Nephron progenitor cell (in vitro differentiated cells): ENCODE measurements at regions not wholly inside any gene's neighbourhood (a gene's known extent, or its start where the extent isn't known, plus 50 kb on each side); places are given as distances from the start of the nearest gene placed in this dataset.
A peak's percentile ranks its signal among the peaks of the same experiment; 100 is the strongest.

Source experiments
- DNase-seq: peaks from one replicate; pipeline ENCODE4 v3.0.0; 2021
- H3K27ac Mint-ChIP-seq: 2 replicates; pipeline ENCODE4 v1.8.0; 2021; ENCODE audit warnings: mild to moderate bottlenecking, moderate library complexity, mixed read lengths
- H3K27me3 Mint-ChIP-seq: 2 replicates; pipeline ENCODE4 v1.8.0; 2021; ENCODE audit warnings: mild to moderate bottlenecking, low read depth, mixed read lengths; ENCODE audit not compliant: poor library complexity
- H3K36me3 Mint-ChIP-seq: 2 replicates; pipeline ENCODE4 v1.8.0; 2021; ENCODE audit warnings: low read depth, mixed read lengths
- H3K4me1 Mint-ChIP-seq: 2 replicates; pipeline ENCODE4 v1.8.0; 2021; ENCODE audit warnings: mixed read lengths
- H3K4me3 Mint-ChIP-seq: 2 replicates; pipeline ENCODE4 v1.8.0; 2021; ENCODE audit warnings: mild to moderate bottlenecking, moderate library complexity, mixed read lengths
- H3K9me3 Mint-ChIP-seq: 2 replicates; pipeline ENCODE4 v1.8.0; 2021; ENCODE audit warnings: mild to moderate bottlenecking, moderate library complexity, mixed read lengths
- TF ChIP-seq, protein P1 (sequence below): fragments of 200-600 bp; sonication (generic); IDR thresholded peaks from 2 replicates; pipeline ENCODE4 v1.5.0; 2021; ENCODE audit warnings: antibody characterized with exemption

DNA sequence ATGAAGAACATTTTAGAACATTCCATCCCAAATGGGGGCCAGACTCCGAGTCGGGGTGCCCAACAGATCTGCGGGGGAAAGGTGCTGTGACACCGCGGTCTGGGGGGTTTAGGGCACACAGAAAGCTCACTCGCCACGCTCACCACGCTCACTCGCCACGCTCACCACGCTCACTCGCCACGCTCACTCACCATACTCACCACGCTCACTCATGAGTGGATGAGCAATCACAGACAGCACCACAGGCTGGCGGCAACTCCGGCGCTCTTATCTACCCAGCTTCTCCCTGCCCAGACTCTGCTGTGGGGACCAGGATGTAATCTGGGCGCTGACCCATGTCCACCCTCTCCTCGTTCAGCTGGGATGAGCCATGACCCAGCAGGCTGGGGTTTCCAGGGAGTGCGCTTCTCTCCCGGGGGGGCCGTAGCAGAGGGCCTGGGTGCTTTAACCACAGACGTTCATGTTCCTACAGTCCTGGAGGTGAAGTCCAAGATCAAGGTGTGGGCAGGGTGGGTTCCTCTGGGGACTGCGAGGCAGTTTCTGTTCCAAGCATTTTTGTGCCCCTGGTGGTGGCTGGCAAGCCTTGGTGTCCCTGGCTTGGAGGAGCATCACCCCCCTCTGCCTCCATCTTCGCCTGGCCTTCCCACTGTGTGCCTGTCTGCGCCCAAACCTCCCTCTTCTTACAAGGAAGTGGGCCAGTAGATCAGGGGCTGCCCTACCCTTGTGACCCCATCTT, 141.2 kb downstream of the CTTN start:
- no peak overlapping the region for H3K4me3 Mint-ChIP-seq
- H3K4me1 Mint-ChIP-seq: peaks cover 25% of the 10 kb centered on the region
- TF ChIP-seq, protein P1, sequence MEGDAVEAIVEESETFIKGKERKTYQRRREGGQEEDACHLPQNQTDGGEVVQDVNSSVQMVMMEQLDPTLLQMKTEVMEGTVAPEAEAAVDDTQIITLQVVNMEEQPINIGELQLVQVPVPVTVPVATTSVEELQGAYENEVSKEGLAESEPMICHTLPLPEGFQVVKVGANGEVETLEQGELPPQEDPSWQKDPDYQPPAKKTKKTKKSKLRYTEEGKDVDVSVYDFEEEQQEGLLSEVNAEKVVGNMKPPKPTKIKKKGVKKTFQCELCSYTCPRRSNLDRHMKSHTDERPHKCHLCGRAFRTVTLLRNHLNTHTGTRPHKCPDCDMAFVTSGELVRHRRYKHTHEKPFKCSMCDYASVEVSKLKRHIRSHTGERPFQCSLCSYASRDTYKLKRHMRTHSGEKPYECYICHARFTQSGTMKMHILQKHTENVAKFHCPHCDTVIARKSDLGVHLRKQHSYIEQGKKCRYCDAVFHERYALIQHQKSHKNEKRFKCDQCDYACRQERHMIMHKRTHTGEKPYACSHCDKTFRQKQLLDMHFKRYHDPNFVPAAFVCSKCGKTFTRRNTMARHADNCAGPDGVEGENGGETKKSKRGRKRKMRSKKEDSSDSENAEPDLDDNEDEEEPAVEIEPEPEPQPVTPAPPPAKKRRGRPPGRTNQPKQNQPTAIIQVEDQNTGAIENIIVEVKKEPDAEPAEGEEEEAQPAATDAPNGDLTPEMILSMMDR: no peak
- no peak for DNase-seq
- H3K9me3 Mint-ChIP-seq: peaks cover 4% of the 10 kb centered on the region
- H3K27me3 Mint-ChIP-seq: peaks cover 11% of the 10 kb centered on the region
- H3K36me3 Mint-ChIP-seq: no peaks in the 10 kb centered on the region
- peak overlapping the region; percentile 80 for H3K27ac Mint-ChIP-seq

DNA sequence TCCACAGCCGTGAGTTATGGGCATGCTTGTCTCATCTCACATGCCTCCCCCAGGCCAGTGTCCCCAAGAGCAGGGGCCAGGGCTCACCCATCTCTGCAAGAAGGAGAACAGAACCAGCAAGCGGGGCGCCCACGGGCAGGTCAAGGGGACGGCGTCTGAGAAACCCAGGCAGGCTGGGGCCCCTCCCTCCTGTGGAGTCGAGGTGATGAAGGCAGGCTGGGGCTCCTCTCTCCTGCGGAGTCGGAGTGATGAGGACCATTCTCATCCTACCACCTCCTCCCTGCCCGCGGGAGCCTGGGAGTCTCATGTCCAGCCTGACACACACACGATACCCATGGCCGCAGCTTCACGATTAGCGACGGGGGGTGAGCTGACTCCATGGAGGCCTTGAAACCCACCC, 141.9 kb downstream of the CTTN start:
- H3K4me1 Mint-ChIP-seq: peaks cover 25% of the 10 kb centered on the region
- TF ChIP-seq, protein P1: no peak
- H3K9me3 Mint-ChIP-seq: peaks cover 2% of the 10 kb centered on the region
- H3K4me3 Mint-ChIP-seq: no peak overlapping the region
- H3K27ac Mint-ChIP-seq: no peak overlapping the region
- no peak for DNase-seq
- peaks cover 11% of the 10 kb centered on the region for H3K27me3 Mint-ChIP-seq
- H3K36me3 Mint-ChIP-seq: no peaks in the 10 kb centered on the region

DNA sequence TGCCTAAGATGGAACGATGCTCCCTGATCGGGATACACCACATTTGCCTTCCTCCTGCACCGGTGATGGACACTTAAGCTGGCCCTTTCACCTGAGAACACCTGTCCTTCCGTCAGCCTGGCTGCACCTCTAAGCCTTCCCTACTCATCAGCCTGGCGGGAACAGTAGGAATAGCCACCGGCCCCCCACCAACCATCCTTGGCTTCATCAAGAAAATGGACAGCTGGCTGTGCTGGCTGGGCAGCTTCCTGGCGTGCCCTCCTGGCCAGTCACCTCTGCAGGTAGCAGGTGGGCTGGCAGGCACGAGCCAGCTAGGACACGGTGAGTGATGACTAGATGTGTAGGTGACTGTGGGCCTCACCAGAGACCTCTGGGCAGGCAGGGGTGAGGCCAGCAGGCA, 142.8 kb downstream of the CTTN start:
- TF ChIP-seq, protein P1: no peak
- H3K4me3 Mint-ChIP-seq: peak overlapping the region; percentile 21
- H3K27ac Mint-ChIP-seq: no peak overlapping the region
- no peaks in the 10 kb centered on the region for H3K9me3 Mint-ChIP-seq
- H3K4me1 Mint-ChIP-seq: peaks cover 29% of the 10 kb centered on the region
- peaks cover 11% of the 10 kb centered on the region for H3K27me3 Mint-ChIP-seq
- H3K36me3 Mint-ChIP-seq: no peaks in the 10 kb centered on the region
- DNase-seq: no peak

- H3K27ac Mint-ChIP-seq: no peak overlapping the region
- no peaks in the 10 kb centered on the region for H3K36me3 Mint-ChIP-seq
- DNase-seq: no peak
- peaks cover 29% of the 10 kb centered on the region for H3K4me1 Mint-ChIP-seq
- peaks cover 12% of the 10 kb centered on the region for H3K27me3 Mint-ChIP-seq
- no peaks in the 10 kb centered on the region for H3K9me3 Mint-ChIP-seq
- no peak overlapping the region for H3K4me3 Mint-ChIP-seq
- TF ChIP-seq, protein P1: no peak
Measured at GRCh38 chr11:70541699-70542098, 143.4 kb downstream of the CTTN start.

DNA sequence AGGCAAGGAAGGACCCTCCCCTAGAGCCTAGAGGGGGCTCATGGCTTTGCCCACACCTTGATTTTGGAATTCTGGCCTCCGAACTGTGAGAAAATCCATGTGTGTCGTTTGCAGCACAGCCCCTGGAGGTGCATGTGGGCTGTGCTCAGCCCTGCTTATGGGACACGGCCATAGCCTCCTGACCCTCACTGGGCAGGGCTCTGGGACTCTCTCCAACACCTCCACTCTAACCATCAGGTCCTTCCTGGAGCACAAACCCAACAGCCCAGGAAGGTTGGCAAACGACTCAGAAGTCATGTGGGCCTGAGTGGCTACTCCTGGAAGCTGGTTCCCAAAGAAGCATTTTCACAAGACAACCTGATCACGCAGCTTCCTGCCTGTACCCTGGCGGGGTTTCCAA, 144.1 kb downstream of the CTTN start:
- H3K36me3 Mint-ChIP-seq: no peaks in the 10 kb centered on the region
- no peak overlapping the region for H3K4me3 Mint-ChIP-seq
- H3K27ac Mint-ChIP-seq: no peak overlapping the region
- H3K9me3 Mint-ChIP-seq: no peaks in the 10 kb centered on the region
- peaks cover 24% of the 10 kb centered on the region for H3K4me1 Mint-ChIP-seq
- H3K27me3 Mint-ChIP-seq: peaks cover 19% of the 10 kb centered on the region
- TF ChIP-seq, protein P1: no peak
- DNase-seq: no peak

GRCh38 chr11:70542811-70543210, 144.5 kb downstream of the CTTN start:
- peaks cover 23% of the 10 kb centered on the region for H3K4me1 Mint-ChIP-seq
- no peaks in the 10 kb centered on the region for H3K9me3 Mint-ChIP-seq
- no peaks in the 10 kb centered on the region for H3K36me3 Mint-ChIP-seq
- no peak overlapping the region for H3K4me3 Mint-ChIP-seq
- H3K27me3 Mint-ChIP-seq: peaks cover 19% of the 10 kb centered on the region
- TF ChIP-seq, protein P1: no peak
- peak overlapping the region; percentile 66 for H3K27ac Mint-ChIP-seq
- no peak for DNase-seq
